HEK293 (cell line): ENCODE measurements at regions not wholly inside any gene's neighbourhood (a gene's known extent, or its start where the extent isn't known, plus 50 kb on each side); places are given as distances from the start of the nearest gene placed in this dataset.
A peak's percentile ranks its signal among the peaks of the same experiment; 100 is the strongest.

Experiments
- BCL11A ChIP-seq: fragments of 450-650 bp; formaldehyde crosslinking; IDR thresholded peaks from 2 replicates; pipeline ENCODE4 v1.5.1; 2016; ENCODE audit warnings: low read depth, missing biosample characterization, missing genetic modification characterization
- SCRT2 ChIP-seq: fragments of 450-650 bp; formaldehyde crosslinking; IDR thresholded peaks from 2 replicates; pipeline ENCODE4 v1.5.1; 2016; ENCODE audit warnings: missing biosample characterization, missing genetic modification characterization
- ZNF114 ChIP-seq: fragments of 450-650 bp; formaldehyde crosslinking; IDR thresholded peaks from 2 replicates; pipeline ENCODE4 v1.5.0; 2017; ENCODE audit warnings: missing biosample characterization, missing genetic modification characterization
- ZNF16 ChIP-seq: fragments of 450-650 bp; formaldehyde crosslinking; IDR thresholded peaks from 2 replicates; pipeline ENCODE4 v1.5.1; 2016; ENCODE audit warnings: low read depth, missing biosample characterization, missing genetic modification characterization
- ZNF223 ChIP-seq: fragments of 450-650 bp; formaldehyde crosslinking; IDR thresholded peaks from 2 replicates; pipeline ENCODE4 v1.5.1; 2016; ENCODE audit warnings: missing biosample characterization, missing genetic modification characterization
- ZNF629 ChIP-seq: fragments of 450-650 bp; formaldehyde crosslinking; IDR thresholded peaks from 2 replicates; pipeline ENCODE4 v1.5.1; 2017; ENCODE audit warnings: missing biosample characterization, missing genetic modification characterization
- ZNF664 ChIP-seq: fragments of 450-650 bp; formaldehyde crosslinking; IDR thresholded peaks from 2 replicates; pipeline ENCODE4 v1.5.1; 2016; ENCODE audit warnings: missing biosample characterization, missing genetic modification characterization
- ZNF707 ChIP-seq: fragments of 450-650 bp; formaldehyde crosslinking; IDR thresholded peaks from 2 replicates; pipeline ENCODE4 v1.5.1; 2016; ENCODE audit warnings: missing biosample characterization, missing genetic modification characterization
- ZNF776 ChIP-seq: fragments of 450-650 bp; formaldehyde crosslinking; IDR thresholded peaks from 2 replicates; pipeline ENCODE4 v1.5.0; 2017; ENCODE audit warnings: missing biosample characterization, missing genetic modification characterization, borderline replicate concordance
- TF ChIP-seq, protein P1 (sequence below): fragments of 450-650 bp; formaldehyde crosslinking; IDR thresholded peaks from 2 replicates; pipeline ENCODE4 v1.5.1; 2016; ENCODE audit warnings: missing biosample characterization, missing genetic modification characterization
- TF ChIP-seq, protein P2 (sequence below): fragments of 450-650 bp; formaldehyde crosslinking; IDR thresholded peaks from 2 replicates; pipeline ENCODE4; 2016; ENCODE audit warnings: missing biosample characterization, missing genetic modification characterization
- TF ChIP-seq, protein P3 (sequence below): fragments of 450-650 bp; formaldehyde crosslinking; IDR thresholded peaks from 2 replicates; pipeline ENCODE4 v1.5.1; 2016; ENCODE audit warnings: missing biosample characterization, missing genetic modification characterization, low read depth
- TF ChIP-seq, protein P4 (sequence below): fragments of 450-650 bp; formaldehyde crosslinking; IDR thresholded peaks from 2 replicates; pipeline ENCODE4 v1.5.1; 2017; ENCODE audit warnings: missing biosample characterization, missing genetic modification characterization

DNA sequence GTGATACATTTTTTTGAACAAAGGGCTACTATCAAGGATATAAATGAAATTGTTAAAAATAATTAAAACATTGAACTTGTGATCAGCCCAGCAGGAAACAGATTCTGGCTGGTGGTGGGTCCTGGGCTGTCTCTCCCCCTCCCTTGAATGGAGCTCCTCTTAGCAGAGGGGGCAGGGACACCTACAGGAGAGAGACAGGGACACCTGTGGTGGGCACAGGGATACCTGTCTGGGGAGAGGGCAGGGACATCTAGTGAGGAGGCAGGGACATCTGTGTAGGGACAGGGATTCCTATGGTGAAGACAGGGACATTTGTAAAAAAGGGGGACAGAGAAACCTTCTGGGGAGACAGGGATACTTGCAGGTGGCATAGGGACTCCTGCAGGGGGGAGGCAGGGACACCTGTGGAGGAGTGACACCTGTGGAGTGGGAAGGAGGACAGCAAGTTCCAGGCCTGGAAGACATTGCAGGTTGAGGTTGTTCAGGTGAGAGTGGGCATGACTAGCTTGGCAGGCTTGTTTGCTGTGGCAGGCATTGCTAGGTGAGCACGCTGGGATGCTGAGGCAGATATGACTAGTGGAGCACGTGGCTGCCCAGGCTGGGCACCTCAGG is 264.2 kb downstream of the IRX2 start:
- TF ChIP-seq ZNF114 (no peak), ZNF707 (no peak), ZNF629 (no peak), ZNF664 (tag by site-specific recombination) (no peak), SCRT2 (tag by site-specific recombination) (peak; percentile 80), ZNF16 (tag by site-specific recombination) (no peak), ZNF223 (no peak), BCL11A (tag by site-specific recombination) (no peak), ZNF776 (tag by site-specific recombination) (no peak)
- TF ChIP-seq, protein P1, sequence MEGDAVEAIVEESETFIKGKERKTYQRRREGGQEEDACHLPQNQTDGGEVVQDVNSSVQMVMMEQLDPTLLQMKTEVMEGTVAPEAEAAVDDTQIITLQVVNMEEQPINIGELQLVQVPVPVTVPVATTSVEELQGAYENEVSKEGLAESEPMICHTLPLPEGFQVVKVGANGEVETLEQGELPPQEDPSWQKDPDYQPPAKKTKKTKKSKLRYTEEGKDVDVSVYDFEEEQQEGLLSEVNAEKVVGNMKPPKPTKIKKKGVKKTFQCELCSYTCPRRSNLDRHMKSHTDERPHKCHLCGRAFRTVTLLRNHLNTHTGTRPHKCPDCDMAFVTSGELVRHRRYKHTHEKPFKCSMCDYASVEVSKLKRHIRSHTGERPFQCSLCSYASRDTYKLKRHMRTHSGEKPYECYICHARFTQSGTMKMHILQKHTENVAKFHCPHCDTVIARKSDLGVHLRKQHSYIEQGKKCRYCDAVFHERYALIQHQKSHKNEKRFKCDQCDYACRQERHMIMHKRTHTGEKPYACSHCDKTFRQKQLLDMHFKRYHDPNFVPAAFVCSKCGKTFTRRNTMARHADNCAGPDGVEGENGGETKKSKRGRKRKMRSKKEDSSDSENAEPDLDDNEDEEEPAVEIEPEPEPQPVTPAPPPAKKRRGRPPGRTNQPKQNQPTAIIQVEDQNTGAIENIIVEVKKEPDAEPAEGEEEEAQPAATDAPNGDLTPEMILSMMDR (tag by site-specific recombination): no peak
- TF ChIP-seq, protein P2, sequence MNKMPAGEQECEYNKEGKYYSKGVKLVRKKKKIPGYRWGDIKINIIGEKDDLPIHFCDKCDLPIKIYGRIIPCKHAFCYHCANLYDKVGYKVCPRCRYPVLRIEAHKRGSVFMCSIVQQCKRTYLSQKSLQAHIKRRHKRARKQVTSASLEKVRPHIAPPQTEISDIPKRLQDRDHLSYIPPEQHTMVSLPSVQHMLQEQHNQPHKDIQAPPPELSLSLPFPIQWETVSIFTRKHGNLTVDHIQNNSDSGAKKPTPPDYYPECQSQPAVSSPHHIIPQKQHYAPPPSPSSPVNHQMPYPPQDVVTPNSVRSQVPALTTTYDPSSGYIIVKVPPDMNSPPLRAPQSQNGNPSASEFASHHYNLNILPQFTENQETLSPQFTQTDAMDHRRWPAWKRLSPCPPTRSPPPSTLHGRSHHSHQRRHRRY (tag by site-specific recombination): no peak
- TF ChIP-seq, protein P3, sequence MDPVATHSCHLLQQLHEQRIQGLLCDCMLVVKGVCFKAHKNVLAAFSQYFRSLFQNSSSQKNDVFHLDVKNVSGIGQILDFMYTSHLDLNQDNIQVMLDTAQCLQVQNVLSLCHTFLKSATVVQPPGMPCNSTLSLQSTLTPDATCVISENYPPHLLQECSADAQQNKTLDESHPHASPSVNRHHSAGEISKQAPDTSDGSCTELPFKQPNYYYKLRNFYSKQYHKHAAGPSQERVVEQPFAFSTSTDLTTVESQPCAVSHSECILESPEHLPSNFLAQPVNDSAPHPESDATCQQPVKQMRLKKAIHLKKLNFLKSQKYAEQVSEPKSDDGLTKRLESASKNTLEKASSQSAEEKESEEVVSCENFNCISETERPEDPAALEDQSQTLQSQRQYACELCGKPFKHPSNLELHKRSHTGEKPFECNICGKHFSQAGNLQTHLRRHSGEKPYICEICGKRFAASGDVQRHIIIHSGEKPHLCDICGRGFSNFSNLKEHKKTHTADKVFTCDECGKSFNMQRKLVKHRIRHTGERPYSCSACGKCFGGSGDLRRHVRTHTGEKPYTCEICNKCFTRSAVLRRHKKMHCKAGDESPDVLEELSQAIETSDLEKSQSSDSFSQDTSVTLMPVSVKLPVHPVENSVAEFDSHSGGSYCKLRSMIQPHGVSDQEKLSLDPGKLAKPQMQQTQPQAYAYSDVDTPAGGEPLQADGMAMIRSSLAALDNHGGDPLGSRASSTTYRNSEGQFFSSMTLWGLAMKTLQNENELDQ (tag by site-specific recombination): no peak
- TF ChIP-seq, protein P4, sequence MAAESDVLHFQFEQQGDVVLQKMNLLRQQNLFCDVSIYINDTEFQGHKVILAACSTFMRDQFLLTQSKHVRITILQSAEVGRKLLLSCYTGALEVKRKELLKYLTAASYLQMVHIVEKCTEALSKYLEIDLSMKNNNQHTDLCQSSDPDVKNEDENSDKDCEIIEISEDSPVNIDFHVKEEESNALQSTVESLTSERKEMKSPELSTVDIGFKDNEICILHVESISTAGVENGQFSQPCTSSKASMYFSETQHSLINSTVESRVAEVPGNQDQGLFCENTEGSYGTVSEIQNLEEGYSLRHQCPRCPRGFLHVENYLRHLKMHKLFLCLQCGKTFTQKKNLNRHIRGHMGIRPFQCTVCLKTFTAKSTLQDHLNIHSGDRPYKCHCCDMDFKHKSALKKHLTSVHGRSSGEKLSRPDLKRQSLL (tag by site-specific recombination): no peak
